GM12892 (cell line): ENCODE measurements at regions not wholly inside any gene's neighbourhood (a gene's known extent, or its start where the extent isn't known, plus 50 kb on each side); places are given as distances from the start of the nearest gene placed in this dataset.

Experiments
- POLR2A ChIP-seq: IDR thresholded peaks from 2 replicates; pipeline ENCODE4 v1.6.1; 2011; ENCODE audit warnings: low read depth, low read length, control low read depth
- POLR2AphosphoS5 ChIP-seq: IDR thresholded peaks from 2 replicates; pipeline ENCODE4 v1.6.1; 2011; ENCODE audit warnings: low read depth, low read length, control low read depth

GRCh38 chr3:39644176-39644575 lies 165.2 kb upstream of the MYRIP start:
- TF ChIP-seq POLR2A (no peak), POLR2AphosphoS5 (no peak)
